Left hindlimb (tissue), 1 donor: ENCODE measurements at regions not wholly inside any gene's neighbourhood (a gene's known extent, or its start where the extent isn't known, plus 50 kb on each side); places are given as distances from the start of the nearest gene placed in this dataset.

Experiments used
- DNase-seq: peaks from one replicate; pipeline ENCODE4 v3.0.0-alpha.2; 2018

DNA sequence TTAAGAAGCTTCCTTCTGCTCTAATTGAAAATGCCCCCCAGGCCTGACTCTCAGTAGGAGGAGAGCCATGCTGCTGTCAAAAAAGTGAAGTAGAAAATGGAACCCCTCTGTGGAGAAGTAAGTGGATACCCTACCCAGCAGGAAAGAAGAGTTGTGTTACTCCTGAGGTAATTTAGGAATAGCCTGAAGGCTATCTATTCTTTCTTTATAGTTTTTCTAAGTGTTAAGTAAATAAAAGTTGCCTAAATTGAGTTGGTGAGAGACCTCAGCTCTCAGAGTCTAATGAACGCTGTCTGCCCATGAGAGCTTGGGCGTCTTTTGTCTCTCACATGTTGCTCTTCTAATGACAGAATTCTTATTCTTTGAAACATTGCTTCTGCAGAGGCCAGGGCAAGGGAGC lies 116.2 kb downstream of the NSUN3 start:
- DNase-seq = no peak

- DNase-seq = no peak
Observed at GRCh38 chr3:94183551-94183950, 120.7 kb downstream of the NSUN3 start.

GRCh38 chr3:94184781-94185180 lies 121.9 kb downstream of the NSUN3 start:
- DNase-seq = no peak

GRCh38 chr3:94185753-94186152 lies 122.9 kb downstream of the NSUN3 start:
- DNase-seq = no peak

- DNase-seq = no peak
Observed at GRCh38 chr3:94187697-94188096, 124.8 kb downstream of the NSUN3 start.

- DNase-seq = no peak
Observed at GRCh38 chr3:94195381-94195780, 132.5 kb downstream of the NSUN3 start.

GRCh38 chr3:94206291-94206690 lies 143.4 kb downstream of the NSUN3 start:
- no peak for DNase-seq

GRCh38 chr3:94210256-94210655 lies 147.4 kb downstream of the NSUN3 start:
- no peak for DNase-seq

- DNase-seq = no peak
Observed at GRCh38 chr3:94217406-94217805, 154.5 kb downstream of the NSUN3 start.

DNA sequence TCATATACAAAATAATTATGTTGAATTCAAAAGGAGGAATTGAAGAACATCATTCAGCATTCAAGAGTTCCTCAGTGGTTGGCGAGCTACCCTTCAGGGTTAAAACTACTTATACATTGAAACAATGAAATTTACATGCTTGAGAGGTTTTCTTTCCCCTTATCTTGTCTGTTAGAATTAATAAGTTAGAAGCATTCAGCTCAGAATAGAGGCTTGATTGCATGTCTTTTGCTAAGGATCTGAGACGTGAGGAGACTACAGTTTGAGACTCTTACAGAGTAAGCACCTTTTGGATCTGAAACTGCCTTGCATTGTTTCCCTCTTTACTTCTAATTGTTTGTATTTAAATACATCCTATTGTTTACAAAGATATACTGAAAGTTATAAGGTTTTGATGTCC lies 157.6 kb downstream of the NSUN3 start:
- no peak for DNase-seq

DNA sequence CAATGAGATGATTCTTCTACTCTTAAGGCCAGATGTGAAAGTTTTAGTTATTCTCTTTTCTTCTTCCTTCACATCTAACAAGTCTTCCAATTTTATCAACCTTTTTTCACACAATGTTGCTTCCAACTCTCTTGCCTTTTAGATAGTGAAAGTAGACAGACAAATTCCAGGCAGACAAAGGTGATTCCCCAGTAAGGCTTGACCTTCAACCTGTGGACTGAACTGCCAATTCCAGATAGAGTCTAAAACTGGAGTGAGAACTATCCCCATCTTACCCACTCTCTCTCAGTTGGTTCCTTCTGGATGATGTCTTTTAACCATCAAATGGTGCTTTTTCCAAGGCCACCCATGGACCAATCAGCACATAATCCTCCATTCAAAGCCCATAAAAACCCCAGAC lies 159.0 kb downstream of the NSUN3 start:
- DNase-seq = no peak

- no peak for DNase-seq
Observed at GRCh38 chr3:94225148-94225865, 162.4 kb downstream of the NSUN3 start.

DNA sequence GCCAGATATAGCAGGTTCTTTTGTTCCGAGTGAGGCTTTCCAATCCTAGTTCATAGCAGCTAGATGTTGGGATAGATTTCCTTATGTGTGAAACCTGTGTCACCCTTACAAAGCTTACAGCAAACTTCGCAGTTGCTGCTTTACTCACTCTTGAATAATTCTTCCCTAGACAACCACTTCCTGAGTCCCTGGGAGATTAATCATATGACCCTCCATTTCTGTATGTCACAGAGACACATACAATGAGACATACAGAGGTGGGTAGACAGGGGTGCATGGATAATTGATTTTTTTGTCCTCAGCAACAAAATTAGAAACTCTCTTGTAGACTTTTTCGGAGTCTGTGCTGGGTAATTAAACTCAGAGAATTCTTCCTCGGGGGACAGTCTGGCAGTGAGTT lies 163.2 kb downstream of the NSUN3 start:
- no peak for DNase-seq

- no peak for DNase-seq
Observed at GRCh38 chr3:94232921-94233320, 170.1 kb downstream of the NSUN3 start.

DNA sequence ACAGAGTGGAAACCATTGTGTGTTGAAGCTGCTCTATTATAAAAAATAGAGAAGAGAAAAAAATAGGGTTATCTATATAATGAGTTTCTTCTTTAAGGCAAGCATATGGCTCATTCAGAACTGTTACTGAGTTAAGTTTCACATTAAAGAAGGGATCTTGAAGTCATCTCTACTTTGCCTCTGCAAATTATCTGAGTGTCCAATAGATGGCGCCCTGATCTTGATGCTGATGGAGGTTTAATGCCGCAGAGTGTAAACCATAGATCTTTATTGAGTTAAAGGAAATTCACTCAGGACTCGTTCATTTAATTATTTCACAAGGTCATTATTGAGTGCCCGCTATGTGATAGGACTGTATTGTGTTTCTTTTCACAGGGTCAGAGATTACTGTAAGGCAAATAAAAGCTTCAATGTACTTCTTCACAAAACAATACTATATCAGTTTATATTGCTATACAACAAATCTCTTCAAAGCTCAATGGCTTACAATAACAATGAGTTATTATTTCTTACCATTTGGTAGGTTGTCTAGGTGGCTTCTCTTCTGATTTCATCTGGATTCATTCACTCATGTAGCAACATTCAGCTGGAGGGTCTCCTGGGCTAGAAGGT lies 171.4 kb downstream of the NSUN3 start:
- no peak for DNase-seq

DNA sequence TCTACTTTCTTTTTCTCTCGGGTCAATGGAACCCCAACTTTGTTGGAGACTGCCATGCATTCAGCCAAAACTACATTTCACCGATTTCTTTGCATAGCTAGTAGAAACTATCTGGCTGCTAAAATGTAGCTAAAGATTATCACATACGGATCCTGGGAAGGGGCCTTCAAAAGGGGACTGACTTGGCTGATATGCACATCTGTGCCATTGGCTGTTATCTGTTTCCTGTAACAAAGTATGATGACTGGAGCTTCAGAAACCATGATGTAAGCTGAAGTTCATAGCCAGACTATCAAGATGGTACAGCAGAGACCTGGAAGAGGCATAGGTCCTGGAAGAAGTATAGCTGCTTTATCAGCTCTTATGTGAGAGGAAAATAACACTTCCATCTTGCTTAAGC lies 179.1 kb downstream of the NSUN3 start:
- DNase-seq = no peak

DNA sequence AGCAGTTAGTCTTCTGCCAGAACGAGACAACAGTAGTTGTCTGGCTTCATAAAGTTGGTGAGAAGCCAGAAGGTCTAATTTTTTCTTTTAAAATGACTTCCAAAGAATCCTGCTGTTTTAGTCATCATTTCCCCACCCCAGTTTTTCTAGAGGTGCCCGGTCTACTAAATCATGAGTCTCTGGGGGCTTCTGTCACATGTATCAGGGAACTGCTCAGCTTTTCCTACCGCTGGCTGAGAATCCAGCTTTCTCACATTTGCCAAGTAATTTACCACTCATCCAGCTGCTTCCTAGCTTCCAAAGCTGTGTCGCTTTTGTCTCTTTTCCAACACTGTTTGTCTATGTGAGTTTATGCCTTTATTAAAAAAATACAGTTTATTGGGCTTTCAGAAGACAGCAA lies 183.3 kb downstream of the NSUN3 start:
- peak; percentile 44 for DNase-seq

DNA sequence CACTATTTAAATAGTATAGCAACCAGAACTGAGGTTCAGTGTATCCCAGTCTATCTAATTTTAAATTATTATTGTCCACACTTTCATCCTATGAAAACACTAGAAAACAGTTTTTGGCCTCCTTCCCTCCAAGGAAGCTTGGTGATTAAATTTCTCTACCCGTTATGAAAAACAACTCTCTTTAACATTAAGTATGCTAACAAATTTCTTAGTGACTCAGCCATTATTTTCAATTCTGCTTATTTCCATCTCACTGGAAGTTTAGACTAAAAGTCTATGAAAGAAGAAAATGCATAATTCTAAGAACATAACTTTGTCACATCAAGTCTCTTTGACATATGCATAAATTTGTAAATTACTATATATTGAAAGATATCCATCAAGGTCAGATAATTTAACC lies 185.2 kb downstream of the NSUN3 start:
- DNase-seq = no peak

DNA sequence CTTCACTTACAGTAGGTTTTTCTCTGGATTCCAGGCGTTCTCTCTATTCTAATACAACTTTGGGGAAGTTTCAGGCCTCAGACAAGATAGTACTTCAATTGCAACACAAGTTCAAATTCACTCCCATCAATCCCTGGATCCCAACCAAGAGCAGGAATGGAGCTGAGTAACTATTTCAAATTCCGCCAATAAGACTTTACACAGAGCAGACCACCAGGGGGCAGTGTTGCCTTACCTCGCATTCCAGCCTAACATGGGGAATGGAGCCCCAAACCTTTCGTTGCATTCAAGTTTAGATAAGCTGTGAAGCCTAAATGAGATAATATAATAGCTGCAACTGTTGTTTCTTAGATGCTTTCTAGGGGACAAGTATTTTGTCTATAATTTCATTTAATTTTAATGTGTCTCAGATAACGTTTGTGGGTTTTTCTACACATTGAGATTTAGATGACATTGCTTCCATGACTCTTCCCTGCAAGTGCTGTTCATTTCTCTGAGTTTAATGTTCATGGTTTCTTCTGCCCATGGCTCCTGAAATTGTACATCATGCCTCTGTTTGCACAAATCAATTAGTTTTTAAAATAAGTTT lies 186.7 kb downstream of the NSUN3 start:
- peak; percentile 47 for DNase-seq

- no peak for DNase-seq
Observed at GRCh38 chr3:94251566-94251965, 188.7 kb downstream of the NSUN3 start.

- no peak for DNase-seq
Observed at GRCh38 chr3:94252316-94252715, 189.5 kb downstream of the NSUN3 start.

GRCh38 chr3:94256888-94257813 lies 194.3 kb downstream of the NSUN3 start:
- no peak for DNase-seq

GRCh38 chr3:94258851-94259250 lies 196.0 kb downstream of the NSUN3 start:
- no peak for DNase-seq
